ENCODE measurements at regions not wholly inside any gene's neighbourhood (a gene's known extent, or its start where the extent isn't known, plus 50 kb on each side); places are given as distances from the start of the nearest gene placed in this dataset.

GRCh38 chr3:66738625-66739365 is 238.0 kb upstream of the LRIG1 start:
- Histone ChIP-seq H3K4me3 (ENCODE audit: low read depth, low read length) (no peak overlapping the region), H3K27me3 (ENCODE audit: control insufficient read depth, insufficient read depth, low read length) (no peaks in the 10 kb centered on the region), H3K27ac (ENCODE audit: low read depth, low read length) (peak overlapping the region; percentile 68), H3K9me3 (ENCODE audit: control insufficient read depth, insufficient read depth, low read length) (no peaks in the 10 kb centered on the region)
- TF ChIP-seq, protein P1, sequence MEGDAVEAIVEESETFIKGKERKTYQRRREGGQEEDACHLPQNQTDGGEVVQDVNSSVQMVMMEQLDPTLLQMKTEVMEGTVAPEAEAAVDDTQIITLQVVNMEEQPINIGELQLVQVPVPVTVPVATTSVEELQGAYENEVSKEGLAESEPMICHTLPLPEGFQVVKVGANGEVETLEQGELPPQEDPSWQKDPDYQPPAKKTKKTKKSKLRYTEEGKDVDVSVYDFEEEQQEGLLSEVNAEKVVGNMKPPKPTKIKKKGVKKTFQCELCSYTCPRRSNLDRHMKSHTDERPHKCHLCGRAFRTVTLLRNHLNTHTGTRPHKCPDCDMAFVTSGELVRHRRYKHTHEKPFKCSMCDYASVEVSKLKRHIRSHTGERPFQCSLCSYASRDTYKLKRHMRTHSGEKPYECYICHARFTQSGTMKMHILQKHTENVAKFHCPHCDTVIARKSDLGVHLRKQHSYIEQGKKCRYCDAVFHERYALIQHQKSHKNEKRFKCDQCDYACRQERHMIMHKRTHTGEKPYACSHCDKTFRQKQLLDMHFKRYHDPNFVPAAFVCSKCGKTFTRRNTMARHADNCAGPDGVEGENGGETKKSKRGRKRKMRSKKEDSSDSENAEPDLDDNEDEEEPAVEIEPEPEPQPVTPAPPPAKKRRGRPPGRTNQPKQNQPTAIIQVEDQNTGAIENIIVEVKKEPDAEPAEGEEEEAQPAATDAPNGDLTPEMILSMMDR (IDR thresholded peaks at IDR 0.05; ENCODE audit: low read depth, low read length), result no peak
- peak; percentile 36 for DNase-seq (ENCODE audit: low read depth, low spot score)
- CTCF ChIA-PET, result interaction anchor here (1.2 kb wide), 1 partner anchor 331 kb away, joined by 3 read pairs; no protein-coding TSS in a partner anchor
- POLR2A ChIA-PET, result no interaction called here

- CTCF ChIA-PET, result no interaction called here
- Histone ChIP-seq H3K27ac (ENCODE audit: low read depth, low read length) (no peak overlapping the region), H3K9me3 (ENCODE audit: control insufficient read depth, insufficient read depth, low read length) (no peaks in the 10 kb centered on the region), H3K27me3 (ENCODE audit: control insufficient read depth, insufficient read depth, low read length) (no peaks in the 10 kb centered on the region), H3K4me3 (ENCODE audit: low read depth, low read length) (no peak overlapping the region)
- TF ChIP-seq, protein P1 (IDR thresholded peaks at IDR 0.05; ENCODE audit: low read depth, low read length), result no peak
- POLR2A ChIA-PET, result no interaction called here
- no peak for DNase-seq (ENCODE audit: low read depth, low spot score)
These were observed 239.4 kb upstream of the LRIG1 start for GRCh38 chr3:66740260-66740659.

DNA sequence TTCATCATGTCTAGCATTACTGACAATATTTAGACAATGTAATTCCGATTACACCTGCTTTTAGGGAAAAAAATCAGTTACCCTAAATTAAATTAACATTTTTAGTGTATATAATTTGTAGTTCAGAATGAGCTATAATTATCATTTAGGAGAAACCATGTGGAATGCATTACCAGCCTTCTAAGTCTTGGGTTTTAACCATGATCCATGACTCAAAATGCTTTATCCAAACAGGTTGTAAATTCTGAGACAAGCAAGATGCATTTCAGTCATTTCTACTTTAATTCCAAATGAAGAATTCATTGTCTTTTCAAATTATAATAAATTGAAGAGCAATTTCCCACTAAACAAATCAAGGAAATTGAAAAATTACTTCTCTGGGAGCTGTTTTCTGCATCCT is 243.7 kb upstream of the LRIG1 start:
- CTCF ChIA-PET, result interaction anchor here (0.9 to 1.7 kb wide), 4 partner anchors 56 to 490 kb away, joined by 3 to 5 read pairs (median 4); no protein-coding TSS in a partner anchor
- Histone ChIP-seq H3K27ac (ENCODE audit: low read depth, low read length) (no peak overlapping the region), H3K9me3 (ENCODE audit: control insufficient read depth, insufficient read depth, low read length) (no peaks in the 10 kb centered on the region), H3K27me3 (ENCODE audit: control insufficient read depth, insufficient read depth, low read length) (no peaks in the 10 kb centered on the region), H3K4me3 (ENCODE audit: low read depth, low read length) (no peak overlapping the region)
- POLR2A ChIA-PET, result interaction anchor here (0.8 kb wide), 1 partner anchor 254 kb away, joined by 3 read pairs; no protein-coding TSS in a partner anchor
- DNase-seq (ENCODE audit: low read depth, low spot score), result no peak
- TF ChIP-seq, protein P1 (IDR thresholded peaks at IDR 0.05; ENCODE audit: low read depth, low read length), result no peak

DNA sequence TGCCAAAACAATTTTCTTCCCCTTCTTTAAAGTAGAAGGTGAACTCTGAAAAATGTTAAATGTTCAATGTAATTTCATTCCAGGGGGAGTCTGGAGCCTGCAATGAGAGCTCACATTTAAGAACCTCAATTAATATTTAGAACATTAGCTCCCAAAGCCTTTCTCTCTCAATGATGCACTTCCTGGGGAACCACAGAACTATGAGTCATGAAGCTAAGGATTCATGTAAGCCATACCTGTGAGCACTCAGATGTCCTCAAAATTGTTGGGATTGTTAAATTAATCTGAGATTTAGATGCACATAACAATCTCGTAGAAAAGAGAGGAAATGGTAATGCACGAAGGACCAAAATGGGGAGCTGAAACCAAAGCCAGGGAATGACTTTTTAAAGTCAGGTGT is 244.2 kb upstream of the LRIG1 start:
- ChIA-PET POLR2A (interaction anchor here (0.8 kb wide), 1 partner anchor 255 kb away, joined by 3 read pairs; no protein-coding TSS in a partner anchor), CTCF (interaction anchor here (0.9 to 1.7 kb wide), 4 partner anchors 56 to 491 kb away, joined by 3 to 5 read pairs (median 4); no protein-coding TSS in a partner anchor)
- no peak for DNase-seq (ENCODE audit: low read depth, low spot score)
- Histone ChIP-seq H3K27ac (ENCODE audit: low read depth, low read length) (no peak overlapping the region), H3K9me3 (ENCODE audit: control insufficient read depth, insufficient read depth, low read length) (no peaks in the 10 kb centered on the region), H3K27me3 (ENCODE audit: control insufficient read depth, insufficient read depth, low read length) (no peaks in the 10 kb centered on the region), H3K4me3 (ENCODE audit: low read depth, low read length) (no peak overlapping the region)
- TF ChIP-seq, protein P1 (IDR thresholded peaks at IDR 0.05; ENCODE audit: low read depth, low read length), result no peak

DNA sequence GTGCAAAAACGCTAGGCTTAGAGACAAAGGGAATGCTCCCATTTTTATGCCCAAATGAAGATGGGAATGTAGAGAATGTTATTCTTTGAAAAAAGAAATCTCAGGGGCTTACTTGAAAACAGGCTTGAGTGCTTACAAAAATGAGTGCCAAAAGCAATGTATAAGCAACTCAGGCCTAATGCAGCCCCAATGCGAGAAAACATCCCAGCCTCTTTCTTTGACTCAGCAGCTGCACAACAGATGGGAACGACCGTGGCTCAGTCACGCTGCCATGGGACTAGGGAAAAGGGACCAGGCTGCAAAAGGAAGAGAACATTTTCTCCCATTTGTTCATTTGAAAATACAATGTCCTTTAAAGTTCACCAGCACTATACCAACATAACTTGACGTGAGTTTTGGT is 246.4 kb upstream of the LRIG1 start:
- Histone ChIP-seq H3K27ac (ENCODE audit: low read depth, low read length) (no peak overlapping the region), H3K9me3 (ENCODE audit: control insufficient read depth, insufficient read depth, low read length) (no peaks in the 10 kb centered on the region), H3K27me3 (ENCODE audit: control insufficient read depth, insufficient read depth, low read length) (no peaks in the 10 kb centered on the region), H3K4me3 (ENCODE audit: low read depth, low read length) (no peak overlapping the region)
- TF ChIP-seq, protein P1 (IDR thresholded peaks at IDR 0.05; ENCODE audit: low read depth, low read length), result no peak
- CTCF ChIA-PET, result no interaction called here
- POLR2A ChIA-PET, result no interaction called here
- no peak for DNase-seq (ENCODE audit: low read depth, low spot score)
